ENCODE measurements at regions not wholly inside any gene's neighbourhood (a gene's known extent, or its start where the extent isn't known, plus 50 kb on each side); places are given as distances from the start of the nearest gene placed in this dataset.

- in situ Hi-C loops (cut with HindIII; ENCODE audit: low sequenced_read_pairs): no loop called here
- TF ChIP-seq CTCF (IDR thresholded peaks at IDR 0.05; ENCODE audit: low read depth, low read length): no peak
- H3K4me3 ChIP-seq (ENCODE audit: low read depth, low read length): no peak overlapping the region
- no peak for DNase-seq (ENCODE audit: low read depth, low spot score)
Measured at GRCh38 chr5:44028226-44028625, 361.0 kb downstream of the FGF10 start.

DNA sequence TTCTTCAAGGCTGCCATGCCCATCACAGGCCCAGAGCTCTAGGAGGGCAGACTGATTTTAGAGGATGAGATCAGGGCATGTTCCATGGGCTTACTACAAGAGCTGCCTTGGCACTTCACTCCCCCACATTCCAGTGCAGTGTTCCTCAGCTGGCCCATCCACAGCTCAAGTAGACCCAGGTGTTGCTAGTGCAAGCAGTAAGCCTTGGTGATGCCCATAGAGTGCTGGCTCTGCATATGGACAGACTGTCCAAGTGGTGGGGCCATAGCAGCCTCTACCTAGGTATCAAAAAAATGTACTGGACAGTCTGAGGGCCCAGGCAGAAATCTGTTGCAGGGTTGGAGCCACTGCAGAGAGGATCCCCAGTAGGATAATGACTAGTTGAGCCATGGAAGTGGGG lies 366.6 kb downstream of the FGF10 start:
- DNase-seq (ENCODE audit: low read depth, low spot score): no peak
- no peak overlapping the region for H3K4me3 ChIP-seq (ENCODE audit: low read depth, low read length)
- no peak for TF ChIP-seq CTCF (IDR thresholded peaks at IDR 0.05; ENCODE audit: low read depth, low read length)
- in situ Hi-C loops (cut with HindIII; ENCODE audit: low sequenced_read_pairs): no loop called here

- in situ Hi-C loops (cut with HindIII; ENCODE audit: low sequenced_read_pairs): no loop called here
Measured at GRCh38 chr5:44011518-44011917, 377.7 kb downstream of the FGF10 start.

DNA sequence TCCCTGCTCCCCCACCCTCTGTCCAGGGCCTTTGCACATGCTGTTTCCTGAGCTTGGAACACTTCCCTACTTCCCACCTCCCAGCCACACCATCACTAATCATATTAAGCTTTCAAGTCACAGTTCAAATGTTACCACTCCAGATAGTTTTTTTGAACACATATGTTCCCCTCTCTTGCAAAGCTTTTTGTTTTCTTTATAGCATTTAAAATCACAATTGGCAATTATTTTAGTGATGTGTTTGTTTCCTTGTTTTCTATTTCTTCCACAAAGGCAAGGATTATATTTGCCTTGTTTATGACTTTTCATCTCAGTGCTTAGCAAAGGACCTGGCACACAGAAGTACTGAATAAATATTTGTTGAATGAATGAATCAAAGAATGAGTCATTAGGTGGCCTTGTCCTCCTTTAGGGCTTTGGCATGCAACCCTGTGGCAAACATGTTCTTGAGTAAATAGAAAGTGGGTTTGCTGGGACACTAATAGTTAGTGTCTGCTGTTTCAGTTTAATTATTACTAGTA lies 386.8 kb downstream of the FGF10 start:
- H3K4me3 ChIP-seq (ENCODE audit: low read depth, low read length): no peak overlapping the region
- no peak for TF ChIP-seq CTCF (IDR thresholded peaks at IDR 0.05; ENCODE audit: low read depth, low read length)
- in situ Hi-C loops (cut with HindIII; ENCODE audit: low sequenced_read_pairs): no loop called here
- DNase-seq (ENCODE audit: low read depth, low spot score): peak; percentile 28

More at GRCh38 chr5:44011518-44011917, 377.7 kb downstream of the FGF10 start:
- no peak overlapping the region for H3K4me3 ChIP-seq (ENCODE audit: low read depth, low read length)
- no peak for TF ChIP-seq CTCF (IDR thresholded peaks at IDR 0.05; ENCODE audit: low read depth, low read length)
- DNase-seq (ENCODE audit: low read depth, low spot score): no peak

DNA sequence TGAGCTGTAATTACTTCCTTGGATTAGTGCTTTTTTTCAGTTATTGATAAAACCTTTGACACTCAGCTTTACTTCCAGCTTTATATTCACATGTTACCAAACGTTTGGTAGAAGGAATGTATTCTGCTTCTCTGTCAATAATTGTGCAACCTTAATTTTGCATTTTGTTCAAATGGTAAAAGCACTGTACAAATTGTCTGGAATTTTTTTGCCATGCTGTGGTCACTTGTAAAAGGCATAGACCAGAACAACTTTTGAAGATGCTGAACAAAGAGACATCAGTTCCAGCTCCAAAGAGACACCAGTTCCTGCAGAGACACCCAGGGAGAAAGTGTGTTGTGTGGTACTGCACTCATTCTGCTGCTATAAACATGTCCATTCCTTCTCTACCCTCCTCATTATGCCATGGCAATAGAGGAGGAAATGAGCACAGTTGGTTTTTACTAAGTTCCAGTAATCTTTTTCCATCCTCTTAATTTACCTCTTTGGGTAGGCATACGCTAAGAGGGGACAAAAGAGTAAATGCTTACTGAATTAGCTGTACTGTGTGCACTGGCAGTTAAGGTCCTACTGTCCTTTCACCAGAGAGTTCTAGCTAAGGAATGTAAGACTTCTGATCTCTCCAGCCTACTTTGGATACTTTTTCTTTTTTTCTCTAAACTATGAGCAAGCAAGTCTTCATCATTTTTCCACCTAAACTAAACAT lies 387.4 kb downstream of the FGF10 start:
- DNase-seq (ENCODE audit: low read depth, low spot score): peak; percentile 6
- TF ChIP-seq CTCF (IDR thresholded peaks at IDR 0.05; ENCODE audit: low read depth, low read length): no peak
- H3K4me3 ChIP-seq (ENCODE audit: low read depth, low read length): no peak overlapping the region
- in situ Hi-C loops (cut with HindIII; ENCODE audit: low sequenced_read_pairs): no loop called here

DNA sequence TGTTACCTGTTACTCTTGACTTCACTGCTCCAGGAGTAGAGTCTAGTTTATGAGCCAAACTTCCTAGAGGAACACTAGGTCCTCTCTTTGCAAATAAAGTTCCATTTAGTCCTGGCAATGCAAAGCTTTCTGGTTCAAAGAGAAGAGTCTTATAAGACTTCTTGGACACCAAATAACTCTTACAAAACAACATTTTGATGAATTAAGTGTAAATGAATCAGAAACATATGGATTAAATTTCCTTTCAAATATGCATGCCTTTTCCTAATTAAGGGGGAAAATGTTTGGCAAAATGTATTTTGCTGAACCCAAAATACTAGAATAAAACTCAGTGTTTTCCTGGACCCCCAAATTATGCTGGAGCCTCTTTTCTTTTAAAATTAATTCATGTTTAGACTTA lies 388.0 kb downstream of the FGF10 start:
- in situ Hi-C loops (cut with HindIII; ENCODE audit: low sequenced_read_pairs): no loop called here
- no peak for TF ChIP-seq CTCF (IDR thresholded peaks at IDR 0.05; ENCODE audit: low read depth, low read length)
- H3K4me3 ChIP-seq (ENCODE audit: low read depth, low read length): no peak overlapping the region
- no peak for DNase-seq (ENCODE audit: low read depth, low spot score)

Data from astrocyte of the spinal cord (primary cell).